ENCODE measurements at regions not wholly inside any gene's neighbourhood (a gene's known extent, or its start where the extent isn't known, plus 50 kb on each side); places are given as distances from the start of the nearest gene placed in this dataset.

DNA sequence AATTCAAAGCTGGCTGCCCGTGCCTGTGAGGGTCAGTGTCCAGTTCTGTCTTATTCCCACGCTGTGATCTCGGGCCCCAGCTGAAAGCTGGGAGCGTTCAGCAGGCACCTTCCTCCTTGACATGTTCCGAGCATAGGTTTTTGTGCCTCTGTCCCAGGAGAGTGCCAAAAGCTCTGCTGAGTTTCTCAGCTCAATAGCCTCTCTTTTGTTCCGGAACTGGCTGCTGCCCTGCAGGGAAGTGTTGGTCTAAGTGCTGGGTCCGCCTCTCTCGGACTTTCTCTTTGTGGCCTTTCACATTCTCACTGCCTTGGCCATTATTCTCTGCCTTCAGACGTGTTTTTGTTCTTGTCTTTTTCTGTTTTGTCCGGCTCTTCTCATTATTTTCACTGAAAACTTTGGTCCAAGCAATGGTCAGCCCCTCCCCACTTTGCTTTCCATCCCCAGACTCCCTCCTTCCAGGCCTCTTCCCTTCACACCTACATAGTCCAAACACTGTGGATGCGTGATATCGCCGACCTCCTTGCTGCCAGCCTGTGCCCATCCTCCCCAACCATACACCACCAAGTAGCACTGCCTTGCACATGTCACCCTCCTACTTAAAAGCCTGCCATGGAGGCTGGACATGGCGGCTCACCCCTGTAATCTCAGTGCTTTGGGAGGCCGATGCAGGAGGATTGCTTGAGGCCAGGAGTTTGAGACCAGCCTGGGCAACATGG lies 233.8 kb downstream of the RHOU start:
- H3K27ac Mint-ChIP-seq (ENCODE audit: unreplicated experiment): no peak overlapping the region
- H3K27me3 Mint-ChIP-seq (ENCODE audit: unreplicated experiment): peaks cover 3% of the 10 kb centered on the region
- H3K36me3 Mint-ChIP-seq (ENCODE audit: low read depth, unreplicated experiment): no peaks in the 10 kb centered on the region
- H3K4me1 Mint-ChIP-seq (ENCODE audit: unreplicated experiment): peaks cover 8% of the 10 kb centered on the region
- TF ChIP-seq CTCF (IDR thresholded peaks at IDR 0.05; ENCODE audit: unreplicated experiment): no peak
- no peak overlapping the region for H3K4me3 Mint-ChIP-seq (ENCODE audit: unreplicated experiment)
- H3K9me3 Mint-ChIP-seq (ENCODE audit: unreplicated experiment): no peaks in the 10 kb centered on the region
- no peak for DNase-seq (ENCODE audit: low spot score)

DNA sequence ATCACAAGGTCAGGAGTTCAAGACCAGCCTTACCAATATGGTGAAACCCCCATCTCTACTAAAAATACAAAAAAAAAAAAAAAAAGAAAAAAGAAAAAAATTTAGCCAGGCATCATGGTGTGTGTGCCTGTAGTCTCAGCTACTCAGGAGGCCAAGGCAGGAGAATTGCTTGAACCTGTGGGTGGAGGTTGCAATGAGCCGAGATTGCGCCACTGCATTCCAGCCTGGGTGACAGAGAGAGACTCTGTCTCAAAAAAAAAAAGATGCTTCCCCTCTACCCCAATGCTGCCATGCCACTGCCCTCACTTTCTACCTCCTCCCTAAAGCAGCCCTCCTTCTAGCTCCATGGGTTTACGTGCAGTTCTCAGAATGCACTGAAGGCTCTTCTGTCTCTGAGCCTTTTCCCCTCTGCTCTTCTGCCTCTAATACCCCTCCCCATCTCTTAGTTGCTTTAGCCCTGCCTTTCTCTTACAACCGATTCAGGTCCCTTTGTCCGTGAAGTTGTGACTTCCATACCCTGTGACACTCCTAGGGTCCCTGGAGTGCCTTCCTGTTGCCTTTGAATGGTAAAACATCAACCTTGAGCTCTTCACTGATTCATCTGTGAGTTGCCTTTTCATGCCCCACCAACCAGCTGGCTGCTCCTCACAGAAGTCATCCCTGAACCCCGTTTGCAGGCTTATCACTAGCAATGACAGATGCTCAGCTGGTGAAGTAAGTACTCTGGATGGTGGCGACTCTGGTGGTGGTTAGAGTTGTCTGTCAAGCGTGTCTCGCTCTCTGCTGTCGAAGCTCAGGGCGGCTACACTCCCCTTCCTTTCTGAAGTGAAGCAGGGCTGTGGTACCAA lies 234.9 kb downstream of the RHOU start:
- no peaks in the 10 kb centered on the region for H3K9me3 Mint-ChIP-seq (ENCODE audit: unreplicated experiment)
- no peak for DNase-seq (ENCODE audit: low spot score)
- H3K27me3 Mint-ChIP-seq (ENCODE audit: unreplicated experiment): peaks cover 3% of the 10 kb centered on the region

GRCh38 chr1:228972576-228972975 lies 237.3 kb downstream of the RHOU start:
- Mint-ChIP-seq H3K36me3 (ENCODE audit: low read depth, unreplicated experiment) (no peaks in the 10 kb centered on the region), H3K4me3 (ENCODE audit: unreplicated experiment) (no peak overlapping the region), H3K27ac (ENCODE audit: unreplicated experiment) (no peak overlapping the region), H3K9me3 (ENCODE audit: unreplicated experiment) (no peaks in the 10 kb centered on the region), H3K27me3 (ENCODE audit: unreplicated experiment) (peaks cover 4% of the 10 kb centered on the region), H3K4me1 (ENCODE audit: unreplicated experiment) (peaks cover 5% of the 10 kb centered on the region)
- no peak for DNase-seq (ENCODE audit: low spot score)
- TF ChIP-seq CTCF (IDR thresholded peaks at IDR 0.05; ENCODE audit: unreplicated experiment): no peak

More for the DNA sequence above, 234.9 kb downstream of the RHOU start:
- no peak overlapping the region for H3K27ac Mint-ChIP-seq (ENCODE audit: unreplicated experiment)
- TF ChIP-seq CTCF (IDR thresholded peaks at IDR 0.05; ENCODE audit: unreplicated experiment): no peak
- H3K4me1 Mint-ChIP-seq (ENCODE audit: unreplicated experiment): no peaks in the 10 kb centered on the region
- no peaks in the 10 kb centered on the region for H3K36me3 Mint-ChIP-seq (ENCODE audit: low read depth, unreplicated experiment)
- no peak overlapping the region for H3K4me3 Mint-ChIP-seq (ENCODE audit: unreplicated experiment)

- no peak for DNase-seq (ENCODE audit: low spot score)
- Mint-ChIP-seq H3K4me3 (ENCODE audit: unreplicated experiment) (no peak overlapping the region), H3K9me3 (ENCODE audit: unreplicated experiment) (no peaks in the 10 kb centered on the region), H3K27me3 (ENCODE audit: unreplicated experiment) (peaks cover 4% of the 10 kb centered on the region), H3K4me1 (ENCODE audit: unreplicated experiment) (peaks cover 20% of the 10 kb centered on the region), H3K27ac (ENCODE audit: unreplicated experiment) (no peak overlapping the region), H3K36me3 (ENCODE audit: low read depth, unreplicated experiment) (no peaks in the 10 kb centered on the region)
- TF ChIP-seq CTCF (IDR thresholded peaks at IDR 0.05; ENCODE audit: unreplicated experiment): no peak
Measured at GRCh38 chr1:228974273-228974672, 239.0 kb downstream of the RHOU start.

Measured in endothelial cell (in vitro differentiated cells).